Ishikawa (cell line): ENCODE measurements at regions not wholly inside any gene's neighbourhood (a gene's known extent, or its start where the extent isn't known, plus 50 kb on each side); places are given as distances from the start of the nearest gene placed in this dataset.

Source experiments
- CREB1 ChIP-seq: IDR thresholded peaks from 2 replicates; pipeline ENCODE4 v1.6.1; 2012; ENCODE audit warnings: low read depth
- EGR1 ChIP-seq: IDR thresholded peaks from 2 replicates; pipeline ENCODE4 v1.6.1; 2012
- EP300 ChIP-seq: IDR thresholded peaks from 2 replicates; pipeline ENCODE4 v1.6.1; 2012; ENCODE audit warnings: borderline replicate concordance
- RAD21 ChIP-seq: IDR thresholded peaks from 2 replicates; pipeline ENCODE4 v1.6.1; 2012; ENCODE audit warnings: low read depth
- TAF1 ChIP-seq: IDR thresholded peaks from 2 replicates; pipeline ENCODE4 v1.6.1; 2012; ENCODE audit warnings: low read depth, mild to moderate bottlenecking
- TCF12 ChIP-seq: IDR thresholded peaks from 2 replicates; pipeline ENCODE4 v1.6.1; 2012; ENCODE audit warnings: low read depth
- YY1 ChIP-seq: IDR thresholded peaks from 2 replicates; pipeline ENCODE4 v1.6.1; 2012; ENCODE audit warnings: low read depth
- ZBTB7A ChIP-seq: IDR thresholded peaks from 2 replicates; pipeline ENCODE4 v1.6.1; 2012; ENCODE audit warnings: low read depth
- TF ChIP-seq, protein P1 (sequence below): IDR thresholded peaks from 2 replicates; pipeline ENCODE4 v1.6.1; 2012
- TF ChIP-seq, protein P2 (sequence below): IDR thresholded peaks from 2 replicates; pipeline ENCODE4 v1.6.1; 2012; ENCODE audit warnings: low read depth, mild to moderate bottlenecking

DNA sequence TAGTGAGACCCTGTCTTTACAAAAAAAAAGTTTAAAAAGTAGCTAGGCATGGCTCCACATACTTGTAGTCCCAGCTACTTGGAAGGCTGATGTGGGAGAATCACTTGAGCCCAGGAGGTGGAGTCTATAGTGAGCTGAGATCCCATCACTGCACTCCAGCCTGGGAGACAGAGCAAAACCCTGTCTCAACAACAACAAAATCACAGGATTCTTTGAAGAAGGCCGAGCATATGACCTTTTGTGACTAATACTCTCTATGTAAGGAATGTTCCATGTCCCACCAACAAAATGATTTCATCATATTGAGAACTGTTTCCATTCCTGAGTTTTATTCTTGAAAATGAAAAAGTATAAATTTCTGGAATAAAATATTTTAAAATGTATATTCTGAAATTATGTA lies 58.9 kb upstream of the EFCAB3 start:
- TF ChIP-seq TCF12 (no peak), EGR1 (no peak), ZBTB7A (no peak), CREB1 (no peak), EP300 (no peak), YY1 (no peak), RAD21 (no peak), TAF1 (no peak)
- TF ChIP-seq, protein P1, sequence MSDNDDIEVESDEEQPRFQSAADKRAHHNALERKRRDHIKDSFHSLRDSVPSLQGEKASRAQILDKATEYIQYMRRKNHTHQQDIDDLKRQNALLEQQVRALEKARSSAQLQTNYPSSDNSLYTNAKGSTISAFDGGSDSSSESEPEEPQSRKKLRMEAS: no peak
- TF ChIP-seq, protein P2, sequence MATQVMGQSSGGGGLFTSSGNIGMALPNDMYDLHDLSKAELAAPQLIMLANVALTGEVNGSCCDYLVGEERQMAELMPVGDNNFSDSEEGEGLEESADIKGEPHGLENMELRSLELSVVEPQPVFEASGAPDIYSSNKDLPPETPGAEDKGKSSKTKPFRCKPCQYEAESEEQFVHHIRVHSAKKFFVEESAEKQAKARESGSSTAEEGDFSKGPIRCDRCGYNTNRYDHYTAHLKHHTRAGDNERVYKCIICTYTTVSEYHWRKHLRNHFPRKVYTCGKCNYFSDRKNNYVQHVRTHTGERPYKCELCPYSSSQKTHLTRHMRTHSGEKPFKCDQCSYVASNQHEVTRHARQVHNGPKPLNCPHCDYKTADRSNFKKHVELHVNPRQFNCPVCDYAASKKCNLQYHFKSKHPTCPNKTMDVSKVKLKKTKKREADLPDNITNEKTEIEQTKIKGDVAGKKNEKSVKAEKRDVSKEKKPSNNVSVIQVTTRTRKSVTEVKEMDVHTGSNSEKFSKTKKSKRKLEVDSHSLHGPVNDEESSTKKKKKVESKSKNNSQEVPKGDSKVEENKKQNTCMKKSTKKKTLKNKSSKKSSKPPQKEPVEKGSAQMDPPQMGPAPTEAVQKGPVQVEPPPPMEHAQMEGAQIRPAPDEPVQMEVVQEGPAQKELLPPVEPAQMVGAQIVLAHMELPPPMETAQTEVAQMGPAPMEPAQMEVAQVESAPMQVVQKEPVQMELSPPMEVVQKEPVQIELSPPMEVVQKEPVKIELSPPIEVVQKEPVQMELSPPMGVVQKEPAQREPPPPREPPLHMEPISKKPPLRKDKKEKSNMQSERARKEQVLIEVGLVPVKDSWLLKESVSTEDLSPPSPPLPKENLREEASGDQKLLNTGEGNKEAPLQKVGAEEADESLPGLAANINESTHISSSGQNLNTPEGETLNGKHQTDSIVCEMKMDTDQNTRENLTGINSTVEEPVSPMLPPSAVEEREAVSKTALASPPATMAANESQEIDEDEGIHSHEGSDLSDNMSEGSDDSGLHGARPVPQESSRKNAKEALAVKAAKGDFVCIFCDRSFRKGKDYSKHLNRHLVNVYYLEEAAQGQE: no peak
